Loucy (cell line): ENCODE measurements at regions not wholly inside any gene's neighbourhood (a gene's known extent, or its start where the extent isn't known, plus 50 kb on each side); places are given as distances from the start of the nearest gene placed in this dataset.

Source experiments
- CTCF ChIP-seq: fragments of 200-600 bp; sonication (generic); conservative IDR thresholded peaks from 2 replicates; pipeline ENCODE4 v1.5.1; 2014; ENCODE audit warnings: mild to moderate bottlenecking, antibody characterized with exemption, low read length
- EZH2phosphoT487 ChIP-seq: fragments of 200-600 bp; IDR thresholded peaks from 2 replicates; pipeline ENCODE4 v1.6.1; 2018; ENCODE audit warnings: antibody characterized with exemption, mild to moderate bottlenecking, moderate library complexity, borderline replicate concordance

GRCh38 chr14:101351769-101352168 is 209.5 kb upstream of the DIO3 start:
- TF ChIP-seq CTCF: no peak
- TF ChIP-seq EZH2phosphoT487: no peak
